ENCODE measurements at regions not wholly inside any gene's neighbourhood (a gene's known extent, or its start where the extent isn't known, plus 50 kb on each side); places are given as distances from the start of the nearest gene placed in this dataset. TPM values are rescaled to one million over a fixed set of nuclear protein-coding genes. Genes with fewer than 3 reads are reported as not detected.

DNA sequence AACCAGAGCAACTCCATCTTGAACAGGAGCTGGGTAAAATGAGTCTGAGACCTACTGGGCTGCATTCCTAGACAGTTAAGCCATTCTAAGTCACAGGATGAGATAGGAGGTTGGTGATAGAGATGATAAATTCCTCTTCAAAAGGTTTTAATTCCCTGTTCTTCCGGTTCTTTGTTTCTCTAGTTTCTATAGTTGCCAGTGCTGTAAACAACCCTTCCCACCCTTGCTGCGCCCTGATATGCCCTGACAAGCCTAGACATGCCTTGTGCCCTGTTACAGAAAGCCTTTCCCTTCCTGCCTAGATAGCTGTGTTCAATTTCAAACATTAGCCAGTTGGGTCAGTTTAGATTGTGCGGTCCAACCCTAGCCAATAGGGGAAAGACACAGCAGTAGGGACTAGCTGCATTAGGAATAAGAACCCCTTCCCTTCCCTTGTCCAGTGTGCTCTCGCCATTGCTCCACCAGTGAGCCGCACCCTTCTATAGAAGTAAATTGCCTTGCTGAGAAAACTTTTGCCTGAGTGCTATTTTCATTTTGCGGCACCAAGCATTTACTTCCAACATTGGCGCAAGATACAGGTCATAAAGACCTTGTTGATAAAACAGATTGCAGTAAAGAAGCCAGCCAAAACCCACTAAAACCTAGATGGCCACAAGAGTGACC lies 52.5 kb upstream of the CCN2 start (continued):
- TF ChIP-seq, protein P1, sequence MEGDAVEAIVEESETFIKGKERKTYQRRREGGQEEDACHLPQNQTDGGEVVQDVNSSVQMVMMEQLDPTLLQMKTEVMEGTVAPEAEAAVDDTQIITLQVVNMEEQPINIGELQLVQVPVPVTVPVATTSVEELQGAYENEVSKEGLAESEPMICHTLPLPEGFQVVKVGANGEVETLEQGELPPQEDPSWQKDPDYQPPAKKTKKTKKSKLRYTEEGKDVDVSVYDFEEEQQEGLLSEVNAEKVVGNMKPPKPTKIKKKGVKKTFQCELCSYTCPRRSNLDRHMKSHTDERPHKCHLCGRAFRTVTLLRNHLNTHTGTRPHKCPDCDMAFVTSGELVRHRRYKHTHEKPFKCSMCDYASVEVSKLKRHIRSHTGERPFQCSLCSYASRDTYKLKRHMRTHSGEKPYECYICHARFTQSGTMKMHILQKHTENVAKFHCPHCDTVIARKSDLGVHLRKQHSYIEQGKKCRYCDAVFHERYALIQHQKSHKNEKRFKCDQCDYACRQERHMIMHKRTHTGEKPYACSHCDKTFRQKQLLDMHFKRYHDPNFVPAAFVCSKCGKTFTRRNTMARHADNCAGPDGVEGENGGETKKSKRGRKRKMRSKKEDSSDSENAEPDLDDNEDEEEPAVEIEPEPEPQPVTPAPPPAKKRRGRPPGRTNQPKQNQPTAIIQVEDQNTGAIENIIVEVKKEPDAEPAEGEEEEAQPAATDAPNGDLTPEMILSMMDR (IDR thresholded peaks at IDR 0.05) = no peak
- TF ChIP-seq EMX1 (CRISPR knock-in tag; IDR thresholded peaks at IDR 0.05) = no peak

Small RNA genes in the stretch of these regions (microRNA-seq; reads per million reads assigned to microRNA genes)
- gene MIR548AJ1 (ENCODE audit: borderline number of aligned reads) = not detected
